PFSK-1 (cell line): ENCODE measurements at regions not wholly inside any gene's neighbourhood (a gene's known extent, or its start where the extent isn't known, plus 50 kb on each side); places are given as distances from the start of the nearest gene placed in this dataset.

ENCODE experiments used
- FOXP2 ChIP-seq: optimal IDR thresholded peaks from 2 replicates; pipeline ENCODE3; 2011; ENCODE audit warnings: borderline replicate concordance, control low read depth, inconsistent platforms; ENCODE audit not compliant: insufficient read depth; ENCODE audit errors: extremely low read length, extremely low read depth
- POLR2AphosphoS5 ChIP-seq: IDR thresholded peaks from 2 replicates; pipeline ENCODE4 v1.6.1; 2012; ENCODE audit warnings: low read depth, mild to moderate bottlenecking, control low read depth, low read length, moderate library complexity
- REST ChIP-seq, 2 experiments: IDR thresholded peaks; 2 replicates each; pipeline versions ENCODE4 v1.6.1 to v1.8.0; 2011 to 2012; ENCODE audit warnings: low read depth in 2 of 2, low read length in 2 of 2, control low read depth in 1 of 2, inconsistent platforms in 1 of 2, mild to moderate bottlenecking in 1 of 2, moderate library complexity in 1 of 2; ENCODE audit not compliant: insufficient read depth in 1 of 2
- SIN3A ChIP-seq: IDR thresholded peaks from 2 replicates; pipeline ENCODE4 v1.6.1; 2012; ENCODE audit warnings: mild to moderate bottlenecking, low read length, moderate library complexity, borderline replicate concordance; ENCODE audit not compliant: insufficient read depth
- TAF1 ChIP-seq: IDR thresholded peaks from 2 replicates; pipeline ENCODE4 v1.6.1; 2012; ENCODE audit warnings: low read length, control low read depth, borderline replicate concordance; ENCODE audit not compliant: insufficient read depth

- TF ChIP-seq TAF1 (no peak), SIN3A (no peak), REST (IDR thresholded peaks at IDR 0.05; ENCODE audit: insufficient read depth in 1 of 2, low read depth in 2 of 2, low read length in 2 of 2) (no peak), FOXP2 (no peak), POLR2AphosphoS5 (no peak)
These were observed 748.4 kb upstream of the GRM7 start for GRCh38 chr3:6112546-6112945.

- TF ChIP-seq TAF1 (no peak), SIN3A (no peak), POLR2AphosphoS5 (no peak), FOXP2 (no peak), REST (IDR thresholded peaks at IDR 0.05; ENCODE audit: insufficient read depth in 1 of 2, low read depth in 2 of 2, low read length in 2 of 2) (no peak)
These were observed 747.6 kb upstream of the GRM7 start for GRCh38 chr3:6113338-6113737.

GRCh38 chr3:6119367-6119766 lies 741.5 kb upstream of the GRM7 start:
- TF ChIP-seq TAF1 (no peak), SIN3A (no peak), REST (IDR thresholded peaks at IDR 0.05; ENCODE audit: insufficient read depth in 1 of 2, low read depth in 2 of 2, low read length in 2 of 2) (no peak), POLR2AphosphoS5 (no peak), FOXP2 (no peak)

- TF ChIP-seq FOXP2 (no peak), REST (IDR thresholded peaks at IDR 0.05; ENCODE audit: insufficient read depth in 1 of 2, low read depth in 2 of 2, low read length in 2 of 2) (no peak), POLR2AphosphoS5 (no peak), TAF1 (no peak), SIN3A (no peak)
These were observed 740.1 kb upstream of the GRM7 start for GRCh38 chr3:6120786-6121185.

- no peak for TF ChIP-seq POLR2AphosphoS5
- TF ChIP-seq FOXP2 = no peak
- no peak for TF ChIP-seq REST (IDR thresholded peaks at IDR 0.05; ENCODE audit: insufficient read depth in 1 of 2, low read depth in 2 of 2, low read length in 2 of 2)
- no peak for TF ChIP-seq SIN3A
- no peak for TF ChIP-seq TAF1
These were observed 736.0 kb upstream of the GRM7 start for GRCh38 chr3:6124875-6125274.
